Central memory CD8-positive, alpha-beta T cell (primary cell): ENCODE measurements at regions not wholly inside any gene's neighbourhood (a gene's known extent, or its start where the extent isn't known, plus 50 kb on each side); places are given as distances from the start of the nearest gene placed in this dataset.
"Not testable (repeated sequence)": the region's sequence is repeated elsewhere in the genome, so short reads cannot be mapped to it uniquely, and the experiment has no call there.

Experiments used
- ATAC-seq: fragments of 150-1000 bp; cut with Tn5 transposase; replicated peaks from 2 replicates; pipeline ENCODE4 v1.10.0; 2022; ENCODE audit warnings: mild to moderate bottlenecking, moderate FRiP score, moderate number of reproducible peaks; ENCODE audit not compliant: poor library complexity, severe bottlenecking; ENCODE audit errors: extremely low read depth
- DNase-seq, 2 donors: peaks; one replicate each; pipeline ENCODE4 v3.0.0; 2021; ENCODE audit warnings: low spot score in 2 of 2
- H3K27ac Mint-ChIP-seq: one replicate; pipeline ENCODE4 v1.8.0; 2022; ENCODE audit warnings: low read depth, mild to moderate bottlenecking, moderate library complexity, mixed read lengths
- H3K27me3 Mint-ChIP-seq: one replicate; pipeline ENCODE4 v1.8.0; 2022; ENCODE audit warnings: mixed read lengths
- H3K36me3 Mint-ChIP-seq: one replicate; pipeline ENCODE4 v1.8.0; 2022; ENCODE audit warnings: mild to moderate bottlenecking, moderate library complexity, mixed read lengths; ENCODE audit not compliant: insufficient read depth
- H3K4me1 Mint-ChIP-seq: one replicate; pipeline ENCODE4 v1.8.0; 2022; ENCODE audit warnings: mixed read lengths
- H3K4me3 Mint-ChIP-seq: one replicate; pipeline ENCODE4 v1.8.0; 2022; ENCODE audit warnings: mild to moderate bottlenecking, moderate library complexity, mixed read lengths
- H3K9me3 Mint-ChIP-seq: one replicate; pipeline ENCODE4 v1.8.0; 2022; ENCODE audit warnings: mixed read lengths

DNA sequence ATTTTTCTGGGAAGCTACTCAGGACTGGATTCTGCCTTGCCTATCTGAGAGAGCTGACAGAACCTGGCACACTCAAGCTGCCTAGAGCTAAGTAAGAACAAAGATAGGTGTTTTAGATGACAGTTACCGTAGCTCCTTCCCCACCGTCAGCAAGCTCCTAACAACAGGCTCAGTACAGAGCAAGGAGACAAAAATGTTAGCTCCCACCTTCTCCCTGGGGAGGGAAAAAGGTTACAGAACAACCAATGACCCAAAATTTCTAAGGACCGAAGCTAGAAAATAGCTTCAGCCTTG, 1058.2 kb upstream of the PCDH20 start:
- peaks cover 18% of the 10 kb centered on the region for H3K9me3 Mint-ChIP-seq
- no peak for ATAC-seq
- H3K4me1 Mint-ChIP-seq, result no peaks in the 10 kb centered on the region
- H3K27ac Mint-ChIP-seq, result no peak overlapping the region
- peaks cover 3% of the 10 kb centered on the region for H3K36me3 Mint-ChIP-seq
- DNase-seq, result no peak
- no peak overlapping the region for H3K4me3 Mint-ChIP-seq
- no peaks in the 10 kb centered on the region for H3K27me3 Mint-ChIP-seq

DNA sequence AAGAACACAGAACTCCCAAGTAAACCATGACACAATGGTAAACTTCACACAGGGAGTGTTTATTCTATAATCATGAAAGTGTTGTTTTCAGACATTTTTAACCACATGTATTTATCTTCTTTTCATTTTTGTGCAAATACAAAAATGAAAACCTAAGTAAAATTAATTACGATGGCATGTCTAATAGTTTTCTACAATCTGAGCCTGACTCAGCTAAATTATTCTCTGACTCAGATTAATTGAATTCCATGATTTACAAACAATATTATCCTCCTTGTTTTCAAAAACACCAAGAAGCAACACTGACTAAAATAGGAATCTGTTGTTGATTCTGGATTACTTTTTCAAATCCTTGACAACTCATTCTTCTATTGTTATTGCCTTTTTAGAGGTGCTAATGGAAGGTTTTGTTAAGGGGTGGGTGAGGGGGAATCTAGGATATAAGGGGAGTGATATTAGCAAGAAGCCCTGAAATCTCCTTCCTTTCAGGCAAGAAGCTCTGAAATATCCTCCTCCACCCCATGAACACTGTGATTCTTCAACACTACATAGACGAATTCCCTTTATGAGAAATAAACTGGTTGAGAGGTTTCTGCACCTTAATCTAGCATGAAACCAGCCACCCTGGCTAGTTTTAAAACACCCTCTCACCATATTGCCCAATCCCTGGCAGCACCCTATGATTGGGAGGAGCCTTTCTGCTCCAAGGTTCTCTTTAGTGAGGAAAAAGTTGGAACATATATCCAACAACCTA, 1057.7 kb upstream of the PCDH20 start:
- Mint-ChIP-seq H3K4me1 (no peaks in the 10 kb centered on the region), H3K4me3 (no peak overlapping the region), H3K27me3 (no peaks in the 10 kb centered on the region), H3K9me3 (peaks cover 18% of the 10 kb centered on the region), H3K27ac (no peak overlapping the region), H3K36me3 (peaks cover 3% of the 10 kb centered on the region)
- DNase-seq (no peak), ATAC-seq (no peak)

DNA sequence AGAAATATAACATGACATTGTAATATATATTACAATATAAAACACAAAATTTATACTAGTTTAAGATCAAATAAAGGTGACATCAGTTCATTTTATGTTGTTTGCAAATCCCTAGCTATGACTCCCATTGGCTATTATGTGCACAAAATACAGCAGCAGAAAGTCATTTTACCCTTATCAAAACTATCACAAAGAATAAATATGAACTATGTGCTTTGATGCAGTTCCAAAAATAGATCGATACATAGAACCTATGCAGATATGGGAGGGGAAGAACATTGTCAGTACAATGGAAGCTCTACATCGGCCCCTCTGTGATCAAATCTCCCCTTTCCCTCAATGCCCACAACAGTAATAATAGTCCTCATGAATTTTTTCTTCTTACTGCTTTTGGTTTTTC, 1038.1 kb upstream of the PCDH20 start:
- no peak for DNase-seq
- Mint-ChIP-seq H3K36me3 (no peaks in the 10 kb centered on the region), H3K4me1 (no peaks in the 10 kb centered on the region), H3K9me3 (peaks cover 6% of the 10 kb centered on the region), H3K27me3 (no peaks in the 10 kb centered on the region), H3K27ac (no peak overlapping the region), H3K4me3 (no peak overlapping the region)
- ATAC-seq, result no peak

DNA sequence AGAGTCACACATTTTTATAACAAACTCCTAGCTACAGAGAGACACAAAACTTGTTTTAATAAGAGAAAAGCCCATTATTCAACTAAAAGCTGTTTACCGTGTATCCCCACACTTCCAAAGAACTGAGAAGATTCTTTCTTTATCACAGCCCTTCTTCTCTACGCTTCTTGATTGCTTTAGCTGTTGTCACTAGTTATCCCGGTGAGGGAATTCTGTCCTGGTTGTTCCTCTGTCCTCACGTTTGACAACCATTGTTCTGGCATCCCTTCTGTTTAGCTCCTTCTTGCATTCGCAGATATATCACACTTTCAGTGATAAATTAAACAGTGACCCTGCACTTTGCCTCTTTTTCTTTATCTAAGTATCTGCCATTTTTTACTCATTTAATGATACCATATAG, 1035.1 kb upstream of the PCDH20 start:
- Mint-ChIP-seq H3K36me3 (no peaks in the 10 kb centered on the region), H3K4me3 (no peak overlapping the region), H3K9me3 (peaks cover 6% of the 10 kb centered on the region), H3K4me1 (no peaks in the 10 kb centered on the region), H3K27ac (no peak overlapping the region), H3K27me3 (no peaks in the 10 kb centered on the region)
- ATAC-seq (no peak), DNase-seq (no peak)

DNA sequence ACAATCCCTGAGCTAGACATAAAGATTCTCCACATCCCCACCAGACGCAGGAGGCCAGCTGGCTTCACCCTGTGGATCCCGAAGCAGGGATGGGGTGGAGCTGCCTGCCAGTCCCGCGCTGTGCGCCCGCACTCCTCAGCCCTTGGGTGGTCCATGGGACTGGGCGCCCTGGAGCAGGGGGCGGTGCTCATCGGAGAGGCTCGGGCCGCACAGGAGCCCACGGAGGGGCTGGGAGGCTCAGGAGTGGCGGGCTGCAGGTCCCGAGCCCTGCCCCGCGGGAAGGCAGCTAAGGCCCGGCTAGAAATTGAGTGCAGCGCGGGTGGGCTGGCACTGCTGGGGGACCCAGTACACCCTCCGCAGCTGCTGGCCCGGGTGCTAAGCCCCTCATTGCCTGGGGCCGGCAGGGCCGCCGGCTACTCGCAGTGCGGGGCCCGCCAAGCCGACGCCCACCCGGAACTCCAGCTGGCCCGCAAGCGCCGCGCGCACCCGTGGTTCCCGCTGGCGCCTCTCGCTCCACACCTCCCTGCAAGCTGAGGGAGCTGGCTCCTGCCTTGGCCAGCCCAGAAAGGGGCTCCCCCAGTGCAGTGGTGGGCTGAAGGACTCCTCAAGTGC, 1032.2 kb upstream of the PCDH20 start:
- H3K27ac Mint-ChIP-seq, H3K9me3 Mint-ChIP-seq, ATAC-seq, H3K4me1 Mint-ChIP-seq, H3K27me3 Mint-ChIP-seq, DNase-seq, H3K36me3 Mint-ChIP-seq, H3K4me3 Mint-ChIP-seq: not testable (repeated sequence)

DNA sequence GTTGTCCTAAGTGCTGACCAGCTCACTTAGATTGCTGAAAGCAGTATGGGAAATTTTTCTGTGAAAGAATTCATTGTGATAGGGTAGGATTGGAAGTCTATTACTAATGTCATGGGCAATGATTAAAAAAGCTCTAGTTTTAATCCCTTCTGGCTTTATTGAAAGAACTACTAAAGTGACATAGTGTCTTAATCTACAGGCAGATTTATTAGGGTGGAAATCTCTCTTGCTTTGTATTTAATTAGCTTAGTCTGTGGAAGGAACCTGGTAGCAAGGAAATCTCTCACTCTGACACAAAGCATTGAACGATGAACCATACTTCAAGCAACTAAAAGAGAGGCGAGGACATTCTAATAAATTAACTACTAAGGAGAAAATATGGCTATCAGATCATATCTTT, 1029.2 kb upstream of the PCDH20 start:
- Mint-ChIP-seq H3K4me1 (no peaks in the 10 kb centered on the region), H3K36me3 (no peaks in the 10 kb centered on the region), H3K27ac (no peak overlapping the region), H3K4me3 (no peak overlapping the region), H3K27me3 (no peaks in the 10 kb centered on the region), H3K9me3 (no peaks in the 10 kb centered on the region)
- ATAC-seq, result no peak
- DNase-seq, result no peak

DNA sequence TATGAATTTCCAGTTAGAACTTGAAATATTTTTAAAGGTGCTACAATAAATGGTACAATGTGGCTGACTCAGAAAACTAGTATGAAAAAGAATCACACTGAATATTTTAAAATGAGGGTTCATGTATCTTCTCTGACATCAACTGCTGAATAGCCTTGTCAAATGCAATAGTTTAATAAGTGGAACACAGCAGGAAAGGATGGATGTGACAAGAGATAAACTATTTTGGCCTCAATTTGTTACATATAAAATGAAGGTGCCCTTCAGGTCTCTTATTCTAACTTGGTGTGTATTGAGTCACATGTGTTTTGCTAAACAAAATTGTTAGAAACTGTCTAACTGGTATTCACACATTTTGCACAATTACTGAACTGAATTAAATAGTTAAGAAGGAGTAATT, 1018.4 kb upstream of the PCDH20 start:
- no peak for ATAC-seq
- Mint-ChIP-seq H3K27ac (no peak overlapping the region), H3K36me3 (no peaks in the 10 kb centered on the region), H3K4me3 (no peak overlapping the region), H3K27me3 (no peaks in the 10 kb centered on the region), H3K4me1 (no peaks in the 10 kb centered on the region), H3K9me3 (peaks cover 4% of the 10 kb centered on the region)
- no peak for DNase-seq

DNA sequence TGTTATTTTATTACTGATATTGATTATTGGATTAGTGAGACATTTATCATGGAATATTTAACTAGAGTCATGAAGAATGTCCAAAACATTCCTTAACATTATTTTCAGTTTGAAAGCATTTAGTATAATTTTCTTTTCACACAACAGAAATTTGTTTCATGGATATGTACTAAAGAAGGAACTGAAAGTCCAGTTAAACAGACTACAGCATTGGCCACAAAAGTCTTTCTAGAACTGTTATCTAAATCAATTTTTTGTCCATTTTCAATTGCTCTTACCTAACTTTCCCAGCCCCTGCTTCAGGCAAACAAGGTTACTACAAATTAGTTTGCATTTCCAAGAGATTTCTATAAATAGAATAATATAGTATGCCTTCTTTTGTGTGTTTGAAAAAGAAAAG, 1018.0 kb upstream of the PCDH20 start:
- no peaks in the 10 kb centered on the region for H3K4me1 Mint-ChIP-seq
- peaks cover under 1% of the 10 kb centered on the region for H3K9me3 Mint-ChIP-seq
- no peaks in the 10 kb centered on the region for H3K36me3 Mint-ChIP-seq
- no peak overlapping the region for H3K4me3 Mint-ChIP-seq
- no peak overlapping the region for H3K27ac Mint-ChIP-seq
- DNase-seq (no peak), ATAC-seq (no peak)
- no peaks in the 10 kb centered on the region for H3K27me3 Mint-ChIP-seq

DNA sequence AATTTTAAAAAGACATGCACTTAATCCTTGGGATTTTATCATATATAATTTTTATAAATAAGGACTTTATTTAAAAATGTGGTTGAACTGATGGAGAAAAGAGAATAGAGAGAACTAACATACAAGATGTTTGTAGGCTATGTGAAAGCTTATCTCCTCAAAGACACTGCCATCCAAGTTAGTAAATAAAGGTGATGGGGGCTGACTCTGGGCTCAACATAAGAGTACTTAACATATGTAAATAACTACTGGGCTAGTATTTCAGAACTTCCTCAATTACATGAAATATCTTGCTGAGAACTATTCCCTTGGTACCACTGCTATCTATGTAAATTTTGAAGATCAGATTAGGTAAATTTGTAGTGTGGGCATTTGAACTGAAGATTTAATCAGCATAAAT, 1017.3 kb upstream of the PCDH20 start:
- no peak overlapping the region for H3K4me3 Mint-ChIP-seq
- ATAC-seq (no peak), DNase-seq (no peak)
- H3K9me3 Mint-ChIP-seq, result no peaks in the 10 kb centered on the region
- H3K27me3 Mint-ChIP-seq, result no peaks in the 10 kb centered on the region
- H3K4me1 Mint-ChIP-seq, result no peaks in the 10 kb centered on the region
- no peak overlapping the region for H3K27ac Mint-ChIP-seq
- H3K36me3 Mint-ChIP-seq, result no peaks in the 10 kb centered on the region

DNA sequence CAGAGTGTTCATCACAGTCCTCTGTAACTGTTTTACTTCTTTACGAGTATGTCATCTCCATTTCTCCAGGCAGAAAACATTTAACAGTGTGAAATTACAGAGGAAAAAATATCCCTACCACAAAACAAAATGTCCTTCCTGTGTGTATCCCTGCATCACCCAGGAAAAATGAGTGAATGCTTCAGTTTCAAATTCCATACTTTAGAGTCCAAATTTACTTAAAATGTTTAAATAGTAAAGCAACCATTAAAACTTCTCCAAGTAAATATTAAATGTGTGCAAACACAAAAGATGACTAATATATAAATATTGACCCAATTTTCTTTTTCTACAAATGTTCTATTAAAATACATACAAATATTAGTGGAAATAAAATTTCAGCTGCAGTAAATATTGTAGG, 1016.6 kb upstream of the PCDH20 start:
- ATAC-seq, result no peak
- no peak overlapping the region for H3K4me3 Mint-ChIP-seq

DNA sequence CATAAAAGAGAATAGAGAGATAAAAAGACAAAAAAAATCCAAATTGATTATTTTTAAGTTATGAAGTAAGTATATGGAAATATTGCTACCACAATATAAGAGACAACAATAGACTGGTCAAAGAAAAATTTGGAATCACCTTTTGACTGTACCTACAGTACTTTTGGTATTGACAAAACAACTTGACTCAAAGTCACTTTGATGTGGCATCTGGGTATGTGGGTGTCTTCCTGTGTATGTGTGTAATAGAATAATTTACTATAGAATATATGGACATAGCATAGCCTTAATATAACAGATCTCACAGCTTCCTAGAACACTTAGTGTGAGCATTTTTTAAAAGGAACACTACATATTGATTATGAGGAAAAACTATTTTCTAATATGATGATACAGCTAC, 1016.2 kb upstream of the PCDH20 start:
- Mint-ChIP-seq H3K36me3 (no peaks in the 10 kb centered on the region), H3K27ac (no peak overlapping the region), H3K9me3 (no peaks in the 10 kb centered on the region), H3K4me3 (no peak overlapping the region), H3K27me3 (no peaks in the 10 kb centered on the region), H3K4me1 (no peaks in the 10 kb centered on the region)
- no peak for DNase-seq
- ATAC-seq, result no peak

More for the DNA sequence above, 1016.6 kb upstream of the PCDH20 start:
- Mint-ChIP-seq H3K9me3 (no peaks in the 10 kb centered on the region), H3K27ac (no peak overlapping the region), H3K4me1 (no peaks in the 10 kb centered on the region), H3K36me3 (no peaks in the 10 kb centered on the region), H3K27me3 (no peaks in the 10 kb centered on the region)
- no peak for DNase-seq

DNA sequence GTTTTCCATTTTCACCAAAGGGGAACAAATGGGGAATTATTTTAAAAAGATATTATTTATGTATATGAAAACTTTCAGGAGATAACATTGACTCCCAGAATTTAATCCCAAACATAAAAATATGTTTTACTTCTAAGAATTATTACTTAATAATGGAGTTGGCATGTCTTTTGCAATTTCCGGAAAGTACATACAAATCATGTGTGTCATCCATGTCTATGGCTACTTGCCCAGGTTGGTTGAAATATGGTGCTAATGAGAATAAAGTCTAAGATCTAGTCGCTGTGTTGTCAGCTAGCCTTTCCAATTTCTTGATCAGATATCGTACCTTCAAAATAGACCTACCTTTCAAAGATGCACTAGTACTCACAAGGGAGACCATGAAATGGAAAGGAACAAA, 1003.2 kb upstream of the PCDH20 start:
- no peak for DNase-seq
- Mint-ChIP-seq H3K9me3 (no peaks in the 10 kb centered on the region), H3K4me1 (no peaks in the 10 kb centered on the region), H3K4me3 (no peak overlapping the region), H3K27me3 (no peaks in the 10 kb centered on the region), H3K27ac (no peak overlapping the region), H3K36me3 (no peaks in the 10 kb centered on the region)
- ATAC-seq, result no peak

DNA sequence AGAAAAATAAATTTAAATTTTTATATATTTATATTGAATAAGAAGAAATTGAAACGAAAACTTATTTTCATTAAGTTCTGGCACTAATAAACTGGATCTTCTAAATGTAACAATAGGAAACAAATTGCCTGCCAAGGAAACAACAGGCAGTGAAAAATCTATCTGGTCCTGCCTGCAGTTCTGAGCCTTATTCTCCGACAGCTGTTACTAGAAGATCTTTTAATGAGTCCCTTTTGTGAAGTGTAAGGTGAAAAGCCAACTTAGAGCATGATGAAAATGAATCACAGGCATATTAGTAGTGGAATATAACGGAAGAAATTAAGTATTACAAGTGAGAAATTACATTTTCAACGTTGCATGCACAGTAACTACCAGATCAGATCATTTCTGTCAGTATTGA, 1002.7 kb upstream of the PCDH20 start:
- H3K4me1 Mint-ChIP-seq, result no peaks in the 10 kb centered on the region

More for the DNA sequence above, 1002.7 kb upstream of the PCDH20 start:
- Mint-ChIP-seq H3K9me3 (no peaks in the 10 kb centered on the region), H3K27ac (no peak overlapping the region), H3K4me3 (no peak overlapping the region), H3K36me3 (no peaks in the 10 kb centered on the region), H3K27me3 (no peaks in the 10 kb centered on the region)
- DNase-seq (no peak), ATAC-seq (no peak)
